ENCODE measurements at regions not wholly inside any gene's neighbourhood (a gene's known extent, or its start where the extent isn't known, plus 50 kb on each side); places are given as distances from the start of the nearest gene placed in this dataset.

GRCh38 chr3:61416618-61417017, 144.8 kb upstream of the PTPRG start:
- TF ChIP-seq EZH2phosphoT487 (IDR thresholded peaks at IDR 0.05; ENCODE audit: borderline replicate concordance, low read length) = no peak
- TF ChIP-seq CTCF (IDR thresholded peaks at IDR 0.05; ENCODE audit: low read depth, low read length, poor library complexity, severe bottlenecking) = no peak

Data from DOHH2 (cell line).